ENCODE measurements at regions not wholly inside any gene's neighbourhood (a gene's known extent, or its start where the extent isn't known, plus 50 kb on each side); places are given as distances from the start of the nearest gene placed in this dataset.

DNA sequence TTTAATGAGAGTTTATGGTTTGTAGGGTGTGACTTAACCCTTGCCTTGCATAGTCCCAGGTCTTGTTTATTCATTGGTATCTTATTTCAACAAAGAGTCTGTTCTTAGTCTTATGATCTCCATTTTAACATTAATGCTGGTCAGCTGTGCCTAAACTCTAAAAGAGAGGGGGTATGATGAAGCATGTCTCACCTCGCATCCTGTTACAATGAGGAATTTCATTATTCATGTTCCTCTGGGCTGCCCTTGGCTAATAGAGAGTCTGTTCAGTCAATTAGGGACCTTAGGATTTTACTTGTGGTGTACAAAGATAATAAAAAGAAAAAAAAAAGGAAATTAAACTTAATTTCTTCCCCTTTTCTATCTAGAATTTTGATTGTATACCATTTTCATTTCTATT is 831.9 kb upstream of the CDH2 start:
- Histone ChIP-seq H3K27ac (ENCODE audit: insufficient read length, low read depth, low read length) (no peak overlapping the region), H4K8ac (replicated peaks; ENCODE audit: insufficient read length, low read depth, low read length) (no peak overlapping the region), H4K91ac (ENCODE audit: insufficient read length, low read depth, low read length) (no peak overlapping the region), H2BK12ac (ENCODE audit: insufficient read length, low read depth, low read length) (no peak overlapping the region), H2BK15ac (ENCODE audit: low read depth, low read length) (no peak overlapping the region), H3K79me1 (ENCODE audit: insufficient read depth, low read depth, low read length, poor library complexity, severe bottlenecking) (no peaks in the 10 kb centered on the region), H4K20me1 (ENCODE audit: control insufficient read depth, insufficient read depth, insufficient read length) (no peaks in the 10 kb centered on the region), H3K14ac (ENCODE audit: insufficient read depth, low read length) (no peak overlapping the region), H3K4me1 (ENCODE audit: insufficient read depth, low read length) (no peaks in the 10 kb centered on the region), H3K23ac (ENCODE audit: insufficient read length, low read depth, low read length) (no peak overlapping the region), H3T11ph (ENCODE audit: low read length) (no peak overlapping the region), H2BK5ac (ENCODE audit: insufficient read length, low read length) (no peak overlapping the region), H2BK120ac (ENCODE audit: low read depth, low read length, poor library complexity, severe bottlenecking) (no peak overlapping the region), H3K79me2 (ENCODE audit: insufficient read depth, low read length) (no peaks in the 10 kb centered on the region), H2AK5ac (ENCODE audit: insufficient read length, low read length) (no peak overlapping the region), H3K9me3 (ENCODE audit: control insufficient read depth, low read depth, low read length) (no peaks in the 10 kb centered on the region), H3K9ac (ENCODE audit: extremely low read depth, insufficient read length, low read length) (no peak overlapping the region), H4K5ac (ENCODE audit: insufficient read length, low read depth, low read length) (no peak overlapping the region), H2AFZ (ENCODE audit: low read length) (no peak overlapping the region), H3K4ac (ENCODE audit: low read depth, low read length) (no peak overlapping the region), H3K56ac (ENCODE audit: insufficient read length, low read depth, low read length) (no peak overlapping the region), H3K23me2 (ENCODE audit: insufficient read length, low read depth, low read length, poor library complexity, severe bottlenecking) (no peaks in the 10 kb centered on the region), H3K18ac (ENCODE audit: insufficient read length, low read depth, low read length) (no peak overlapping the region), H2BK20ac (ENCODE audit: low read depth, low read length, poor library complexity, severe bottlenecking) (no peak overlapping the region), H3K4me2 (ENCODE audit: insufficient read depth, insufficient read length, low read length) (no peak overlapping the region), H3K27me3 (ENCODE audit: insufficient read depth, low read length) (no peaks in the 10 kb centered on the region)
- peaks cover 0 to 5% (median 4%) of the 10 kb centered on the region in 3 experiments; a peak in 4 of 7 replicates for H3K36me3 Mint-ChIP-seq (ENCODE audit: insufficient read depth in 1 of 3, low read depth in 3 of 3)
- H3K9me3 Mint-ChIP-seq = peaks cover 3 to 5% of the 10 kb centered on the region in 2 experiments; a peak in 4 of 5 replicates
- no peaks in the 10 kb centered on the region for H3K27me3 Mint-ChIP-seq (ENCODE audit: low read depth)
- TF ChIP-seq, protein P1, sequence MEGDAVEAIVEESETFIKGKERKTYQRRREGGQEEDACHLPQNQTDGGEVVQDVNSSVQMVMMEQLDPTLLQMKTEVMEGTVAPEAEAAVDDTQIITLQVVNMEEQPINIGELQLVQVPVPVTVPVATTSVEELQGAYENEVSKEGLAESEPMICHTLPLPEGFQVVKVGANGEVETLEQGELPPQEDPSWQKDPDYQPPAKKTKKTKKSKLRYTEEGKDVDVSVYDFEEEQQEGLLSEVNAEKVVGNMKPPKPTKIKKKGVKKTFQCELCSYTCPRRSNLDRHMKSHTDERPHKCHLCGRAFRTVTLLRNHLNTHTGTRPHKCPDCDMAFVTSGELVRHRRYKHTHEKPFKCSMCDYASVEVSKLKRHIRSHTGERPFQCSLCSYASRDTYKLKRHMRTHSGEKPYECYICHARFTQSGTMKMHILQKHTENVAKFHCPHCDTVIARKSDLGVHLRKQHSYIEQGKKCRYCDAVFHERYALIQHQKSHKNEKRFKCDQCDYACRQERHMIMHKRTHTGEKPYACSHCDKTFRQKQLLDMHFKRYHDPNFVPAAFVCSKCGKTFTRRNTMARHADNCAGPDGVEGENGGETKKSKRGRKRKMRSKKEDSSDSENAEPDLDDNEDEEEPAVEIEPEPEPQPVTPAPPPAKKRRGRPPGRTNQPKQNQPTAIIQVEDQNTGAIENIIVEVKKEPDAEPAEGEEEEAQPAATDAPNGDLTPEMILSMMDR (conservative IDR thresholded peaks at IDR 0.05) = no peak
- no CpG with 5 or more reads among the region's 1 CpG for WGBS (ENCODE audit: extremely low coverage, insufficient read length, low lambda C conversion rate)
- H3K27ac Mint-ChIP-seq = peak overlapping the region in 1 of 3 experiments; percentile 75; a peak in 2 of 7 replicates
- H3K4me3 Mint-ChIP-seq = no peak overlapping the region
- H3K4me1 Mint-ChIP-seq = peaks cover 58 to 66% of the 10 kb centered on the region in 2 experiments
- no peak for DNase-seq
